Peyer's patch (tissue), 4 donors: ENCODE measurements at regions not wholly inside any gene's neighbourhood (a gene's known extent, or its start where the extent isn't known, plus 50 kb on each side); places are given as distances from the start of the nearest gene placed in this dataset.
"Not testable (repeated sequence)": the region's sequence is repeated elsewhere in the genome, so short reads cannot be mapped to it uniquely, and the experiment has no call there.

Experiments used
- DNase-seq, 3 donors: peaks; one replicate each; pipeline ENCODE4 v3.0.0-alpha.2; 2017 to 2019
- H3K27ac ChIP-seq, 4 donors: fragments of 200-600 bp; sonication (generic); one replicate each; pipeline ENCODE4 v1.5.1; 2016 to 2019
- H3K27me3 ChIP-seq, 2 donors: fragments of 200-600 bp; sonication (generic); one replicate each; pipeline ENCODE4 v1.5.1; 2019
- H3K36me3 ChIP-seq, 3 donors: fragments of 200-600 bp; sonication (generic); one replicate each; pipeline ENCODE4 v1.5.1; 2016 to 2019
- H3K4me1 ChIP-seq, 4 donors: fragments of 200-600 bp; sonication (generic); one replicate each; pipeline ENCODE4 v1.5.1; 2016 to 2019
- H3K4me3 ChIP-seq, 4 donors: fragments of 200-600 bp; sonication (generic); 1 replicate in 3 of 4; 2 replicates in 1 of 4; pipeline ENCODE4 v1.5.1; 2016 to 2019; ENCODE audit warnings: mild to moderate bottlenecking in 1 of 4
- H3K9me3 ChIP-seq, 4 donors: fragments of 200-600 bp; sonication (generic); one replicate each; pipeline ENCODE4 v1.5.1; 2016 to 2019; ENCODE audit warnings: mild to moderate bottlenecking in 1 of 4
- CTCF ChIP-seq, 6 experiments: fragments of 450-650 bp in 4 of 6; fragments of 200-600 bp in 2 of 6; sonication (generic) in 1 of 6; IDR thresholded peaks; one replicate each; pipeline ENCODE4 v1.5.1; 2017 to 2019; ENCODE audit warnings: antibody characterized with exemption in 6 of 6, mild to moderate bottlenecking in 3 of 6, moderate library complexity in 1 of 6
- POLR2A ChIP-seq, 2 donors: fragments of 450-650 bp; IDR thresholded peaks; one replicate each; pipeline ENCODE4 v1.5.1; 2017; ENCODE audit warnings: antibody characterized with exemption in 2 of 2, mild to moderate bottlenecking in 2 of 2, moderate library complexity in 2 of 2

DNA sequence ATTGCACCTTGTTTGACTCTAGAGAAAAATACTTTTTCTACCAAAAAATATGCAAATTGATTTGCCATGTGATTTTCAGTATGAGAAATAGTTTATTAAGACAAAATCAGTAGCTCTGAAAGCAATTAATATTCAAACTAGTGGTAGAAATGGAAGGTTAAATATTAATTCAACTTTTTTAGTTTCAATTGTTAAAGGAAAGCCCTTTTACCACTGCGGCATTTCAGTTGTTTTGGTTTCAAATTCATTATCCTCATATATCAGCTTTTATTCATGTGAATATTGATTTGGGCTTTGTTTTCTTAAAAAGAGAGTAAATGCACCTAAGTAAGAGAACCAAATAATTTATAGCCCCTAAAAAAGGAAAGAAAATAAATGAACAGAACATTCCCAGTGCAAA lies 660.6 kb upstream of the CHD1 start:
- no peak overlapping the region for H3K4me3 ChIP-seq
- no peak overlapping the region for H3K27ac ChIP-seq
- DNase-seq = no peak
- H3K36me3 ChIP-seq = no peaks in the 10 kb centered on the region
- H3K27me3 ChIP-seq = no peaks in the 10 kb centered on the region
- TF ChIP-seq POLR2A (IDR thresholded peaks at IDR 0.05) = no peak
- TF ChIP-seq CTCF (IDR thresholded peaks at IDR 0.05) = no peak
- H3K9me3 ChIP-seq = no peaks in the 10 kb centered on the region
- no peaks in the 10 kb centered on the region for H3K4me1 ChIP-seq

GRCh38 chr5:99587983-99588382 lies 659.2 kb upstream of the CHD1 start:
- Histone ChIP-seq H3K36me3 (no peaks in the 10 kb centered on the region), H3K4me1 (no peaks in the 10 kb centered on the region), H3K4me3 (no peak overlapping the region), H3K27ac (no peak overlapping the region), H3K27me3 (no peaks in the 10 kb centered on the region), H3K9me3 (no peaks in the 10 kb centered on the region)
- no peak for TF ChIP-seq CTCF (IDR thresholded peaks at IDR 0.05)
- no peak for TF ChIP-seq POLR2A (IDR thresholded peaks at IDR 0.05)
- no peak for DNase-seq

- H3K27me3 ChIP-seq = no peaks in the 10 kb centered on the region
- no peaks in the 10 kb centered on the region for H3K9me3 ChIP-seq
- no peak overlapping the region for H3K4me3 ChIP-seq
- no peaks in the 10 kb centered on the region for H3K4me1 ChIP-seq
- no peak overlapping the region for H3K27ac ChIP-seq
- no peaks in the 10 kb centered on the region for H3K36me3 ChIP-seq
- TF ChIP-seq POLR2A (IDR thresholded peaks at IDR 0.05) = no peak
- TF ChIP-seq CTCF (IDR thresholded peaks at IDR 0.05) = no peak
- DNase-seq = no peak
These were observed 658.1 kb upstream of the CHD1 start for GRCh38 chr5:99586878-99587277.

DNA sequence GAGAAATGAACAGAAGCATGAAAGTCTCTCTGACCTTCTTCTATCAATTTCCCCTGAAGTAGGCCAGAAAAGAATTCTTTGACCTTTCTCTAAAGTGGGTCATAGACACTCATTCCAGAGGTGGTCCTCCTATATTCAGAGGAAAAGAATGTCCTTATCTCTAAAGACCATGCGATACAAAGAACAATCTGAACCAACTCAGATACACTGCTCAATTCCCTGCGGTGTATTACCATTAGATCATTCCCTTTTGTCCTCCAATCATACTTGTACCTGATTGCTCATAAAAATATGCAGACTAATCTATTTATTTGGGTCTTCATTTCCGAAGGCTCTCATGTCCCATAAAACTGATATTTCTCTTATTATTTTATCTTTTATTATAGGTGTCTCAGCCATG lies 652.4 kb upstream of the CHD1 start:
- DNase-seq, H3K9me3 ChIP-seq, H3K36me3 ChIP-seq, H3K27me3 ChIP-seq, H3K4me1 ChIP-seq, H3K4me3 ChIP-seq, H3K27ac ChIP-seq: not testable (repeated sequence)

DNA sequence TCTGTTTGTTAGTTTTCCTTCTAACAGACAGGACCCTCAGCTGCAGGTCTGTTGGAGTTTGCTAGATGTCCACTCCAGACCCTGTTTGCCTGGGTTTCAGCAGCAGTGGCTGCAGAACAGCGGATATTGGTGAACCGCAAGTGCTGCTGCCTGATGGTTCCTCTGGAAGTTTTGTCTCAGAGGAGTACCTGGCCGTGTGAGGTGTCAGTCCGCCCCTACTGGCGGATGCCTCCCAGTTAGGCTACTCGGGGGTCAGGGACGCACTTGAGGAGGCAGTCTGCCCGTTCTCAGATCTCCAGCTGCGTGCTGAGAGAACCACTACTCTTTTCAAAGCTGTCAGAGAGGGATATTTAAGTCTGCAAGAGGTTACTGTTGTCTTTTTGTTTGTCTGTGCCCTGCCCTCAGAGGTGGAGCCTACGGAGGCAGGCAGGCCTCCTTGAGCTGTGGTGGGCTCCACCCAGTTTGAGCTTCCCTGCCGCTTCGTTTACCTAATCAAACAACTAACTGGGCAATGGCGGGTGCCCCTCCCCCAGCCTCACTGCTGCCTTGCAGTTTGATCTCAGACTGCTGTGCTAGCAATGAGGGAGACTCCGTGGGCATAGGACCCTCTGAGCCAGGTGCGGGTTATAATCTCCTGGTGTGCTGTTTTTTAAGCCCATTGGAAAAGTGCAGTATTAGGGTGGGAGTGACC lies 634.3 kb upstream of the CHD1 start:
- H3K27ac ChIP-seq, H3K36me3 ChIP-seq, H3K27me3 ChIP-seq, H3K4me3 ChIP-seq, H3K9me3 ChIP-seq, H3K4me1 ChIP-seq, DNase-seq: not testable (repeated sequence)

- H3K27ac ChIP-seq = no peak overlapping the region
- H3K4me1 ChIP-seq = no peaks in the 10 kb centered on the region
- H3K36me3 ChIP-seq = no peaks in the 10 kb centered on the region
- no peaks in the 10 kb centered on the region for H3K27me3 ChIP-seq
- no peaks in the 10 kb centered on the region for H3K9me3 ChIP-seq
- no peak overlapping the region for H3K4me3 ChIP-seq
- TF ChIP-seq CTCF (IDR thresholded peaks at IDR 0.05) = no peak
- TF ChIP-seq POLR2A (IDR thresholded peaks at IDR 0.05) = no peak
- DNase-seq = no peak
These were observed 624.5 kb upstream of the CHD1 start for GRCh38 chr5:99553211-99553810.

- no peak overlapping the region for H3K4me3 ChIP-seq
- H3K36me3 ChIP-seq = no peaks in the 10 kb centered on the region
- H3K4me1 ChIP-seq = no peaks in the 10 kb centered on the region
- DNase-seq = no peak
- H3K27me3 ChIP-seq = no peaks in the 10 kb centered on the region
- H3K9me3 ChIP-seq = no peaks in the 10 kb centered on the region
- no peak overlapping the region for H3K27ac ChIP-seq
- no peak for TF ChIP-seq POLR2A (IDR thresholded peaks at IDR 0.05)
- TF ChIP-seq CTCF (IDR thresholded peaks at IDR 0.05) = no peak
These were observed 615.5 kb upstream of the CHD1 start for GRCh38 chr5:99544356-99544755.
